ENCODE measurements at regions not wholly inside any gene's neighbourhood (a gene's known extent, or its start where the extent isn't known, plus 50 kb on each side); places are given as distances from the start of the nearest gene placed in this dataset.

- no peaks in the 10 kb centered on the region for H3K27me3 ChIP-seq
- intact Hi-C loops (cut with DNase I), result no loop called here
- no peak overlapping the region for H3K4me3 ChIP-seq
- no peak for TF ChIP-seq EP300 (IDR thresholded peaks at IDR 0.05)
- no peak for TF ChIP-seq POLR2A (IDR thresholded peaks at IDR 0.05)
- TF ChIP-seq CTCF (IDR thresholded peaks at IDR 0.05), result no peak
- no peaks in the 10 kb centered on the region for H3K36me3 ChIP-seq
- DNase-seq, result no peak
- H3K9me3 ChIP-seq, result no peaks in the 10 kb centered on the region
- 74 to 84% (median 76%) methylated on average over 2 of the region's 2 CpGs for WGBS, 3 donors
- no peak overlapping the region for H3K27ac ChIP-seq
- no peaks in the 10 kb centered on the region for H3K4me1 ChIP-seq (ENCODE audit: insufficient read depth)
Observed at GRCh38 chr7:81075150-81075549, 156.3 kb upstream of the SEMA3C start.

- H3K4me1 ChIP-seq (ENCODE audit: insufficient read depth), result no peaks in the 10 kb centered on the region
- no peak overlapping the region for H3K4me3 ChIP-seq
- H3K27ac ChIP-seq, result no peak overlapping the region
- H3K27me3 ChIP-seq, result no peaks in the 10 kb centered on the region
- no peaks in the 10 kb centered on the region for H3K9me3 ChIP-seq
- no peak for DNase-seq
- H3K36me3 ChIP-seq, result no peaks in the 10 kb centered on the region
- 82 to 91% (median 83%) methylated on average over 3 of the region's 3 CpGs for WGBS, 3 donors
- intact Hi-C loops (cut with DNase I), result no loop called here
- TF ChIP-seq EP300 (IDR thresholded peaks at IDR 0.05) (no peak), CTCF (IDR thresholded peaks at IDR 0.05) (no peak), POLR2A (IDR thresholded peaks at IDR 0.05) (no peak)
Observed at GRCh38 chr7:81074406-81074805, 155.6 kb upstream of the SEMA3C start.

- intact Hi-C loops (cut with DNase I), result no loop called here
- TF ChIP-seq EP300 (IDR thresholded peaks at IDR 0.05) (no peak), POLR2A (IDR thresholded peaks at IDR 0.05) (no peak), CTCF (IDR thresholded peaks at IDR 0.05) (no peak)
- no peak overlapping the region for H3K4me3 ChIP-seq
- H3K9me3 ChIP-seq, result no peaks in the 10 kb centered on the region
- no peak overlapping the region for H3K27ac ChIP-seq
- 81 to 82% (median 81%) methylated on average over 1 of the region's 1 CpG for WGBS, 3 donors
- no peak for DNase-seq
- no peaks in the 10 kb centered on the region for H3K27me3 ChIP-seq
- H3K36me3 ChIP-seq, result no peaks in the 10 kb centered on the region
- no peaks in the 10 kb centered on the region for H3K4me1 ChIP-seq (ENCODE audit: insufficient read depth)
Observed at GRCh38 chr7:81073931-81074251, 155.0 kb upstream of the SEMA3C start.

- no peak overlapping the region for H3K4me3 ChIP-seq
- DNase-seq, result no peak
- TF ChIP-seq CTCF (IDR thresholded peaks at IDR 0.05) (no peak), POLR2A (IDR thresholded peaks at IDR 0.05) (no peak), EP300 (IDR thresholded peaks at IDR 0.05) (no peak)
- no peaks in the 10 kb centered on the region for H3K4me1 ChIP-seq (ENCODE audit: insufficient read depth)
- WGBS, 3 donors, result 92 to 95% (median 94%) methylated on average over 14 to 21 of the region's 21 CpGs
- no peaks in the 10 kb centered on the region for H3K9me3 ChIP-seq
- no peak overlapping the region for H3K27ac ChIP-seq
- intact Hi-C loops (cut with DNase I), result no loop called here
- H3K36me3 ChIP-seq, result no peaks in the 10 kb centered on the region
- H3K27me3 ChIP-seq, result no peaks in the 10 kb centered on the region
Observed at GRCh38 chr7:81070956-81071355, 152.1 kb upstream of the SEMA3C start.

- TF ChIP-seq EP300 (IDR thresholded peaks at IDR 0.05) (no peak), POLR2A (IDR thresholded peaks at IDR 0.05) (no peak), CTCF (IDR thresholded peaks at IDR 0.05) (no peak)
- H3K4me3 ChIP-seq, result no peak overlapping the region
- intact Hi-C loops (cut with DNase I), result no loop called here
- H3K27ac ChIP-seq, result no peak overlapping the region
- peaks cover 2% of the 10 kb centered on the region for H3K4me1 ChIP-seq (ENCODE audit: insufficient read depth)
- no peak for DNase-seq
- no peaks in the 10 kb centered on the region for H3K36me3 ChIP-seq
- H3K9me3 ChIP-seq, result no peaks in the 10 kb centered on the region
- H3K27me3 ChIP-seq, result no peaks in the 10 kb centered on the region
Observed at GRCh38 chr7:81066797-81067196, 147.9 kb upstream of the SEMA3C start.

Data from ovary (tissue), 7 donors.